HG02623 (cell line): ENCODE measurements at regions not wholly inside any gene's neighbourhood (a gene's known extent, or its start where the extent isn't known, plus 50 kb on each side); places are given as distances from the start of the nearest gene placed in this dataset.

Experiments used
- ATAC-seq: cut with Tn5 transposase; IDR thresholded peaks from one replicate; pipeline ENCODE4 v1.9.1; 2021; ENCODE audit warnings: moderate library complexity; ENCODE audit not compliant: unreplicated experiment

DNA sequence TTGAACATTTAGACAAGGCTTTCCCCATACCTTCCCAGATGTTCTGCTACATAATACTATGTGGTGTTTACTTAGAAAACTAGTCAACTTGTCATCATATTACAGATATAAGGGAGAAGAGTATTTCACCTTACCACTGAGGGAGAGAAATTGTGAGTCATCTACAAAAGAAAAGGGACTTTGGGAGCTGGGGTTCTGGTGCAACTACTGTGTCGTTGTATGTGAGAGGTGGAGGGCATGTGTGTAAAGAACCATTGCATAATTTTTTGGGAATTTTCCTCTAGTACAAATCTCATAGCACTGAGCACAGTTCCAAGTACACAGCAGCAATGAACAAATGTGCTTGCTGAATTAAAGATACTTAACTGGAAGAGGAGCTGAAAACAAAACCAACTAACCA is 665.6 kb downstream of the DHX35 start:
- no peak for ATAC-seq

DNA sequence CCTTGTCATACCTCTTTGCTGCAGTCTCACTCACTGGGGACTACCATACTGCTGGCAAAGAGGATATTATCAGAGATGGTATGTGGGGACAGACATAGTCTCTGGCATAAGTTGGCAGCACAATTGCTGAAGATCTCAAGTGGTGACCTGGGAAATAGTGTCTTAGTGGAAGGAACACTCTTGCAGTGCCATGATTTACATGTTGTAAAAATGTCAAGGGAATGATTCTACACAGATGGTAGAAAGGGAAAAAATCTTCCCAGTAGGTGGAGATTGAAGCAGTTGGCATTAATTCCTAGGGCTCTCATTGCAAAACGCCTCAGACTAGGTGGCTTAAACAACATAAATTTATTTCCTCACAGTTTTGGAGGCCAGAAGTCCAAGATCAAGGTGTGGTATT is 662.2 kb downstream of the DHX35 start:
- ATAC-seq: no peak

DNA sequence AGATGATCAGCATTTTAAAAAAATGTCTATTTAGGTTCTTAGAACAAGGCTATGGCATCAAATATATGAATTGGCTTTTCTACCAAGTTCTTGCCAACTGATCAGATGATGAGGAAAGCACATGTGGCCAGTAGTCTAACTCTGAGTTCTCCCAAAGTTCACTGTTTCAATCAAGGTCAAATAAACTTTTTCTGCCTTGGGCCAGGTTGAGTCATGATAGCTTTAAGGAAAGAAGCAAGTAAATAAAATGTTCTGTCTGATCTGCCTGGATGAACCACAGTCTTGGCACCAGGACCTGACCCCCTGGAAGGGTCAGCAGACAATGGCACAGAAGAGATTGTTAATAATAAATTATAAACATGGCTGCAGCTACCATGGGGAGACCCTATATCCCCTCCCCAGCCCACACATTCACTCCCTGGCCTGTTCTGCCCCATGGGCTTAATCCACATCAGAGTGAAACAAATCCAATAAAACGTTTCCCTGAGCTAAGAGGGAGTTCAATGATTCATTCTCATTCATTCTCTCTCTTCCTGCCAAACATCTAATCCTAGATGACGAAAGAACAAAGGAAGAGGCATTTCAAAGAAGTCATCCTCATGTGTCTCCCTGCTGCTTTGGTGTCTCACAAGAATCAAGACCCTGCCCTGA is 661.6 kb downstream of the DHX35 start:
- ATAC-seq: no peak

DNA sequence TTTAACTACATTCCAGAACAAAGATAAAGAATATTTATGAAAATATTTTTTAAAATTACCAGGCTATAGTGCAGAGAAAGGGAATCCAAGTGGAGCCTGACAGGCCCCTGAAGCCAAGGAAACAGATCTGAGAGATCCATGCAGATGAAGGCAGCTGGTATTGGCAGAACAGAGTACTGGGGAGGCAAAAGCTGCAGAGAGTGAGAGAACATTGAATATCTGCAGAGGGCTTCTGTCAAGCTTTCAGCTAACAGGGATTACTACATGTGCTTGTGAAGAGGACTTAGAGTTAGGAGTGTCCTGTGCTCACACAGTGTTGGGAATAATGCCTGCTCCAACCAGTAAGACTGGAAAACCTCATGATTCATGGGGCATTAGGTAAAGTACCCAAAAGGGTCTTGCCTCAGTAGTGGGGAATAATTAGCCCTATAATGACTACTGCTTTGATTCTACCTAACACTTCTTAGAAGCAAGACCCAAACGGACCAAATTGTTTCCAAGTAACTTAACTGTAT is 657.2 kb downstream of the DHX35 start:
- ATAC-seq: no peak

DNA sequence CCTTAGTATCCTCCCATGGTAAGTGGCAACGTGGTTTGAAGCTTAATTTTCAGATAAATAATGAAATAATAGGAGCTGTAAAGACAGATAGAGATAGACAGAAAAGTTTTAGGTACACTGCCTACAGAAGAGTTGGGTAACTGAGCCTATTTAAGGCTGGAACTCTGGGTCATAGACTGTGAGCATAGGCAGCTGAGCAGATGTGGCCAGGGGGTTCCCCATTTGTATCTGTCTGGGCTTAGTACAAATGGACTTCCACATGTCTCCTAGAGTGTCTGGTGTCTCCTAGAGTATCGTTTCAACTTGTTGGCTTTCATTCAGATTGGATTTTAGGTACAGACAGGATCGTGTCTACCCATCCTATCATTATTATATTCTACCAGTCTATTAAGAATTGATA is 649.8 kb downstream of the DHX35 start:
- no peak for ATAC-seq

DNA sequence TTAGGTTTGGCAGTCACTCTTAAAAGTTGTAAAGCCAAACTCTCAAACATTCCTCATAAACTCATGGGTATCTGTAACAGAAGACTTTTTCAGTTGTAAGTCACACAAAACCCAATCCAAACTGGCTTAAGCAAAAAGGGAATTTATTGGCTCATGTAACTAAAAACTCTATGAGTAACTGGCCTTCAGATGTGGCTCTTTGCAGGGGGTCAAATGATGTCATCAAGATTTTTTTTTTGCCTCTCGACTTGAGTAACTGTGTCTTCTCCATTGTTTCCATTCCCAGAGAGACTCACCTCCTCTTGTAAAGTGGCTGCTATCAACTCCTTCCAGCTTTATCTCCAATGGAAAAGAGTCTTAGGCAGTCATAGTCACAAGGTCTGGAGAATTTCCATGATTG is 645.0 kb downstream of the DHX35 start:
- no peak for ATAC-seq

DNA sequence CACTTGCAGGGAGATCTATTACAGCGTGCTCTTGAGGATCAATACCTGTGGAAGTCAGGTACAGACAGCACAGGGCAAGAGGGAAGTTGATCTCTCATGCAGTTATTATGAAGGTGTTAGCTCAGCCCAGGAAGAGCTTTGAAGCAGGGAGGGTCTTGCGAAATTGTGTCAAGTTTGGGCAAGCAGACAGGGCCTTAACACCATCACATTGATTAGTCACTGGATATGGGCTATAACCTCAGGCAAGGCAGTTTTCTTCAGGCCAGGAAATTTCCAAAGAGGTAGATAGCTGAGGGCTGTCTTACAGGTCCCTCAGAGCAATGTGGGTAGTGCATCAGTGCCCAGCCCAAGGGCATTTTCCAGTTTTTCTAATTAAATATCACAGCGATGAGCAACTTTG is 643.8 kb downstream of the DHX35 start:
- no peak for ATAC-seq

DNA sequence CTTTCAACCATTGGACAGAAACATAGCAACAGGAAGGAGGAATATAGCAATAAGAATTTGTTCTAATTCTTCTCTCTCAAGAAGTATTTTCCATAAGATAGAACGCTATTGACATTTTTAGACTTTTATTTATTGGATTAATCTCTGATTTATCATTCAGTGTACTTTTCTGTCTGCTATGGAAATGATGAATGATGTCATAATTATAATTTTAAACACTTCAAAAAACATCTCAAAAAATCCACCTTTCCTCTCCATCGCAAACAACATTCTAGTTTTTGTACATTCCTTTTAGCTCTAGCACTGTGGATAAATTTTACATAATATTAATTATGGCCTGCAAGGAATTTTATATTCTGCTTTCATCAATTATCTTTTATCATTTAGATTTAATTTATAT is 643.2 kb downstream of the DHX35 start:
- ATAC-seq: no peak

DNA sequence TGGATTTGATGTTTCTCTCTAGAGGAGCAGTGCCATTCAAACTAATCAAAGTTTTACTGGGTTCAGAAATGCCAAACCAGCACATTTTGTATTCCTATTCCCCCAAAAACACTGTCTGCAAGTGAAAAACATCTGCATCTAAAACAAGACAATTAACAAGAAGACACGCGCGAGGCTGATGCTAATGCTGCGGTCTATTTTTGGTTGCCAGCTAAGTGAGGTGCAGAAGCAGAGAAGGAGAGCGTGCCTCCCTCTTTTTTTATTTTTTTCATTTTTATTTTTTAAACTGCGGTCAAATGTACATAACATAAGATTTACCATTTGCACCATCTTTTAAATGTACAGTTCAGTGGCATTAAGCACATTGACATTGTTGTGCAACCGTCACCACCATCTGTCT is 641.1 kb downstream of the DHX35 start:
- no peak for ATAC-seq

DNA sequence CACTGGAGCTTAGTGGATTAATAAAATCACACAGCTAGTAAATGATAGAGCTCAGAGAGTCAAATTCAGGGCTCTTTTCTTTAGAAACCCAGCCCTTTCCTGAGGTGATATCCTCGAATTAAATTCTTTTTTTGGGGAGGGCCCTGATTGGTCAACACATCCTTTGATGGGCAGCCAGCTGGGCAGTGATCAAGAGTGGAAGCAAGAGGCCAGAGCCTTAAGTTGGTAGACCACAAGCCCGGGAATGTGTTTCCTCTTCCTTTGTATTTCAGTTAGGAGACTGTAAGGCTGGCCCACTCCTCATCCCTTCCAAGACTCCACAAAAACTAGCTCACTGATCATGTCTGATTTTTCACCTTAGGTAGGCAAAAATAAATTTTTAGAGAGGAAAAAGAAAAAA is 640.5 kb downstream of the DHX35 start:
- no peak for ATAC-seq

DNA sequence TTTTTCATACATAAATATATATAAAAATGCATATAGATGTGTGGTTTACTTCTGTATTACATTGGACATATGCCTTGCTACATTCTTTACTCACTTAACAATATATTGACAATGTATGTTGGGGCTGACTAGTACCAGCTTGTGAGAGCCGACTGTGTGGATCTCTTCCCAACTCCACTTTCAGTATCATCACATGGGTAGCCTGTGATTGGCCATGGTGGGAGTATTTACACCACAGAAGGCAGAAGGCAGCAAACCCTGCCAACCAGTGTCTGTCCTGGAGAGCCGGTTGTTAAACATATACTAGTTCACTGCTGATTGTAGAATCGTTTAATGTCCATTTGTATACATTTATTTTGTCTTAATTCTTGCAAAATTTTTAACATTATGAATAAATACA is 638.7 kb downstream of the DHX35 start:
- no peak for ATAC-seq

DNA sequence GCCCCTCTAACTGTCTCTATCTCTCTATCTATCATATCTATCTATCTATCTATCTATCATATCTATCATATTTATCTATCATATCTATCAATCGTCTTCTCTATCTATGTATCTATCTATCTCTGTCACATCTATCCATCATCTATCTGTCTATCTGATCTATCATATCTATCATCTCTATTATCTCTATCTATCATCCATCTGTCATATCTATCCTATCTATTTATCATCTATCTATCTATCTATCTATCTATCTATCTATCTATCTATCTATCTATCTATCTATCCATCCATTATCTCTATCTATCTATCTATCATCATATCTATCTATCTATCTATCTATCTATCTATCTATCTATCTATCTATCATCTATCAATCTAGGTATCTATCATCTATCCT is 638.0 kb downstream of the DHX35 start:
- ATAC-seq: no peak

DNA sequence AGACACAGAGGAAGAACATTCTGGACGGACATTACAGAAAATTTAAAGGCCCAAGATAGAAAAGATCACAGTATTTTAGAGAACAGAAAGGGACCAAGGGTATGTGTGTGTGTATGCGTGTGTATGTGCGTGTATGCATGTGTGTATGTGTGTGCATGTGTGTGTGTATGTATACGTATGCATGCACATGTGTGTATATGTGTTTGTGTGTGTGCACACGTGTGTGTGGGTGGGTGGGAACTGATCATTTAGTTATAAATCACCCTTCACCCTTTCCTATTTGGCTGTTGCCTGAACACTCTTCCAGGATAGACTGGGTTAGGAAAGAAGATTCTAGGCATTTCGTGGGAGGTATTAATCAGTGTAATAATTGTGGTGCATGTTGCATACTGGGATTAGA is 634.4 kb downstream of the DHX35 start:
- no peak for ATAC-seq

DNA sequence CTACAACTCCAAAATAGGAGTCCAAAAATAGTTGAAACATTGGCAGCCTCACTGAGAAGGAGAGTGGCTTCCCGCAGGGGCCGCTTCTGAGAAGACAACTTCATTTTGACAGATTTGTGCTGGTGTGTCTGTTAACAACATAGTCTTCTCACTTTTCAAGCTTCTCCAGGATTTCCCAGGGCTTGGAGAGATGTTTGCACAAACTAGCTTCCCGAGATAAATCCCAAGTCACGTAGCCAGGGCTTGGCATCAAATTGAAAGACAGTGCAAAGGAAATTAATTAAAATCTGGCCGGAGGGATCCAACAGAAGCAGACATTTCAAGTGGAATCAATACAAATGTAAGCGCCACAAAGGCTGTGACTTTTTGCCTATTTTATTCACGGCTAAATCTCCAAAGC is 630.2 kb downstream of the DHX35 start:
- no peak for ATAC-seq

DNA sequence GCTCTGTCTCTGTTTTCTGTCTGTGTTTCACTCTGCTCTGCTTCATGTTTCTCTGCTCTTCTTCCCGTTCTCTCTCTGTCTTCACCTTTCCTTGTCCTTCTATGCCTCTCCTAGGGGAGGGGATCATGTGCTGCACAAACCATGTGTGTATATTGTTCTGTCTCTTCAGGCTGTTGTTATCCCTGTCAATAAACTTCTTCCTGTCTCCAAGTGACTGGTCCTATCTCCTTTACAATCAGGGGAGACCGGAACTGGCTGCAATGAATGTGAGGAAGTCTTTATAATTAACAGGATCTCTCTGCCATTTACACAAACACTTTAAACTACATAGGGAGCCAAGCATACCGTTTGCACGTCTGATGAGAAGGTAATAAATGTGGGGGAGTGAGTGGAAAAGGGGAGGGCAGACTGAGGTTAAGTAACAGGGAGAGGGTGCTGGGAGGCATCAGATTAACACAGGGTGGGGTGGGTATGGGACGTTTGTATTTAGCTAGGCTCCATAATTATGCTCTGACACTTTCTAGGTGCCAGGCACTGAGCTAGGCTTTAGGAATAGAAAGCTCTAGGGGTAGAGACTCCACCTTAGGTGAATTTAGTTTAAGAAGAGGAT is 626.1 kb downstream of the DHX35 start:
- ATAC-seq: no peak

DNA sequence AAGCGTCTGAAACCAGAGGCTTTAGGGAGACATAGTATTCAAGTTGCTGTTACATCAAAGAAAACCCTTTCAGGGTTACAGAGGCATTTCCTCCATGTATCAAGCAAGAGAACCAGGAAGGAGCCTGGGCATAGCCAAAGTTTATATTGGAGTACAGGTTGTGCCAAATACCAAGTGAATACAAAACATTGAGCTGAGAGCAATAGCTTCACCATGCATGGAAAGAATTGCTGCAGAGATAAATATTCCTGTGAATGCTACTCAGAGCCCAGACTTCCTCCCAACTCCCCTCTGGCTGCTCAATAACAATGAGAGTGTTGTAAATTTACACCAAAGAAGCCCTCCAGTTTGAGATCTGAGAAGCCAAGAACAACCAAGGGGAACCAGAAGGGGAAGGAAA is 618.9 kb downstream of the DHX35 start:
- ATAC-seq: no peak

DNA sequence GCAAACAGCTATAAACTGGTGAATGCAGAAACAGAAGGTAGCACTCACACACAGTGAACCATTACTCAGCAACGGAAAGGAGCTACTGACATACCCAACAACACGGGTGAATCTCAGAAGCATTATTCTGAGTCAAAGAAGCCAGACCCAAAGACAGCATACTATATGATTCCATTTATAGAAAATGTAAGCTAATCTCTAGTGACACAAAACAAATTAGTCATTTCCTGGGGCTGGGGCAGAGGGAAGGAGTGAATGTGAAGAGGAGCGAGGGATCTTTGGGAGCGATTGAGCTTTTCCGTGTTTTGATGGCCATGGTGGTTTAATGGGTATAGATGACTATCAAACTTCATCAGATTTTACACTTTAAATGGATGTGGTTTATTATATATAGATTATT is 614.6 kb downstream of the DHX35 start:
- ATAC-seq: no peak

DNA sequence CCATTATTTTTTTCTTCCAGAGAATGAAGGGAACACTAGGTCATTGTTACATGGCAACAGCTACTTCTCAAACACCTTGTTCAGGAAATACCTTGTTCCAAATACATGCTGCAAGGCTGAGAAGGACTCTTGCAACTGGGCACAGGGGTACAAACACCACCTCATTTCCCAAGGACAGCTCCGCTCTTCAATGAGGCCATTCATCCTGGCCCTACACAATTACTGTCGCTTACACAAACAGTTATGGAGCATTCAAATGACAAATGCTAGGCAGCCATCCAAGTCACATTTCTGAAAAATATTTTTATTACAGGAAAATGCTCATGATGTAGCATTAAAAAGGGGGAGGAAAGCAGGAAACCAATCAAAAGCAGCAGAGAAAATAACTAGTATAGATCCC is 611.9 kb downstream of the DHX35 start:
- no peak for ATAC-seq

DNA sequence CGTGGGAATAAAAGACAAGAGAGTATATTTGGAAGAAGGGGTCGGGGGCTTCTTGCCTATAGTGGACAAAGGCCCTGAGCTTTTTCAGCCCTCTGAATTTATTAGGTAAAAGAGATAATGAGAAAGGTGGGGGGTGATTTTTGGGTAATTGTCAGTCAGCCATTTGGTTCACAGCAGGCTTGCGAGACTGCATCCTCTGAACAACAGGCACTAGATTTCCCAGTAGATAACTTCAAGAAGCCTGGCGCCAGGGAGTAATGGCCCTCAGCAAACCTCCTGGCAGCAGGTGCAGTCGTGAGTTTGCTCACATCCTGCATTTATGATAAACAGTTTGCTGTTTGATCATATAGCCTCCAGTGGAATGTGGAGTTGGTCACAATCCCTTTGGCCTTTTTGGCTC is 609.0 kb downstream of the DHX35 start:
- ATAC-seq: no peak

DNA sequence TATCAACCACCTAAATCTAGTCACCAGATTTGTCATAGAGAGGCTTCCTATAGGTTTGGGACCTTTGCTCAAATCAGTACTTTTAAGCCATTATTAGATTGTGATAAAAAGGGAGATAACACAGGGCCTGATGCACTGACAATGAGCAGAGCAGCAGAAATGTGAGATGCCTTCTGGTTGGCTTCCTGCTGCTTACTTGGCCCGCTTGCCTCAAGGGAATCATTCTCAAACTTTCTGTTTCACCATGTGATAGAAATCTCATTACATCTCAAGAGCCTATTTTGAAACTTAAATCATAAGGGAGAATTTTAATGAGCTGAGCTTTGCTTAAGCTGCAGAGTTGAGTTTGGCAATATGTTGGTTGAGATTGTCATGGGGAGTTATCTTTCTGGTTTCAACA is 606.0 kb downstream of the DHX35 start:
- no peak for ATAC-seq

DNA sequence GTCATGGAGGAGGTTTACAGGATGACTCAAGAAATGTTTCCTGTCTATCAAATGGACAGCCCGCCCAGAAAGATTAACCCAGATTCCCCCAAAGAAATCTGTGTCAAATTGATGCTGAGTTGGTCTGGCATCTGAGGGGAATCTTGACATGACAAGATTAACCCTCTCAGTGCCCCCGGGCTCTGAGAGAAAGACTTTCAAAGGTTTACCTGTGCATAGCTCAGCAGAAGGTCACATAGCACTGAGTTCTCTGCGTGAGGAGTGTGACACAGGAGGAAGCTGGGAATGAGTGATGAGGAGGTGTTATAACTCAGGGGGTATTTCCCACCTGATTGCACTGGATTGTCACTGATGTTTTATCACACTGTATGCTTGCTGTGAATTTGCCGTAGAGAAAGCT is 601.2 kb downstream of the DHX35 start:
- ATAC-seq: no peak

DNA sequence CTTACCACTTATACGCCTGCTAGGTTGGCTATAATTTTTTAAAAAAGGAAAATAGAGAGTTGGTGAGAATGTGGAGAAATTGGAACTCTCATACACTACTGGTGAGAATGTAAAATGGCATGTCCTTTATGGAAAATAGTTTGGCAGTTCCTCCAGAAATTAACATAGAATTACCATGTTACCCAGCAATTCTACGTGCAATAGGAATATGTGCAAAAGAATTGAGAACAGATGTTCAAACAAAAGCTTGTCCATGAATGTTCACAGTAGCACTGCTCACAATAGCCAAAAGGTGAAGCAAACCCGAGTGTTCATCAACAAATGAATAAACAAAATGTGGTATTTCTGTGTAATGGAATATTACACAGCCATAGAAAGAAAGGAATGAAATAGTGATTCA is 592.2 kb downstream of the DHX35 start:
- ATAC-seq: no peak

DNA sequence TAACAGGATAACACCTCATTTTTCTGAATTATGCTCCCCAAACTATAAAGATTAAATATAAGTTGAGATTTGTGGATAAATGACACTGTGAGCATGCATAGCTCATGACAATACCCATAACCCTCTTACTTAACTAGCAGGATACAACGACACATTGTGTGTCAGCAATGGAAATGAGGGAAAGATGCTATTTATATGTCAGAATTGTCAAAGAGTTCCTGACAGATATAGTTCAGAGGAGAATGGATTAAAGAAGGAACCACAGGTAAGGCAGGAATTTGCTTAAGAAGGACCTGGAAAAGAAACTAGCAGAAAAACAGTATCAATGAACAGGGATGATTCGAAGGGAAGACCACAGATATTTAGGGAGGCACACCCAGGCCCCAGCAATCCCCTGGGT is 591.0 kb downstream of the DHX35 start:
- ATAC-seq: no peak
